GM12801 (cell line): ENCODE measurements at regions not wholly inside any gene's neighbourhood (a gene's known extent, or its start where the extent isn't known, plus 50 kb on each side); places are given as distances from the start of the nearest gene placed in this dataset.

ENCODE experiments used
- CTCF ChIP-seq: IDR thresholded peaks from one replicate; pipeline ENCODE4 v1.5.1; 2011; ENCODE audit warnings: control low read depth; ENCODE audit not compliant: insufficient read length; ENCODE audit errors: extremely low read depth

- TF ChIP-seq CTCF = no peak
Observed at GRCh38 chr7:120033114-120033513, 239.9 kb upstream of the KCND2 start.

GRCh38 chr7:120039138-120039537, 233.8 kb upstream of the KCND2 start:
- no peak for TF ChIP-seq CTCF

GRCh38 chr7:120041798-120042197, 231.2 kb upstream of the KCND2 start:
- TF ChIP-seq CTCF = no peak

- no peak for TF ChIP-seq CTCF
Observed at GRCh38 chr7:120043250-120043649, 229.7 kb upstream of the KCND2 start.

GRCh38 chr7:120052884-120053382, 220.0 kb upstream of the KCND2 start:
- TF ChIP-seq CTCF = no peak

GRCh38 chr7:120053390-120053961, 219.5 kb upstream of the KCND2 start:
- no peak for TF ChIP-seq CTCF

DNA sequence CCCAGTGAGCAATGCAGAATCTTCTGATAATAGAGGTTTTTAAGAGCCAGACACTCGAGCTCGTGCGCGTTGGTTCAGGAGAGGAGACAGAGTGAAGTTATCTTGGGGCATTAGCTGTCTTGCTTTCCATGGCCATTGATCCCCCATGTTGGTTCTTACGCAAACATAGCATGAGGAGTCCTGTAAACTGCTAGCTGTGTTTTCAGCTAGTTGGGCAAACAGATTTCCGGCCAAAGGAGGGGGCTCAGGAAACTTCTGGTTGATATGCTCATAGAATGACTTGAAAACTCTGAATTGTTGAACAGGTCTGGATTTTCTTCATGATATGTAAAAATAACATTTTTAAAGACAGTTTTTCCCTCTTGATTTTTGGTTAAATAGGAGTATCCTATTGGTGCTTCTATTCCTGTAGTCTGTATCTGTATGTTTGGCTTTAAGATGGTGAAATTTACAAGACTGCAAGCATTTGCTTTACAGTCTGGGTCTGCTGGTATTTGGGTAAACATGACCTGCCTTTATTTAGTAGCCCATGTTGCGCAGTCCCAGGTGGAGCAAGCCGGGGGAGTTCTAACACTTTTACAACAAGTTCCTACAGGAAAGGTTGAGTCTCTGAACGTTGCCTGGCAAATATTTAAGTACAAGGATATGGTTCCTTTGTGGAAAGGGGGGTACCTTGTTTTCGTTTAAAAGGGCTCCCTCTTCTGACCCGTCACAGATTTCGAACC, 218.4 kb upstream of the KCND2 start:
- TF ChIP-seq CTCF = no peak
